ENCODE measurements at regions not wholly inside any gene's neighbourhood (a gene's known extent, or its start where the extent isn't known, plus 50 kb on each side); places are given as distances from the start of the nearest gene placed in this dataset.

DNA sequence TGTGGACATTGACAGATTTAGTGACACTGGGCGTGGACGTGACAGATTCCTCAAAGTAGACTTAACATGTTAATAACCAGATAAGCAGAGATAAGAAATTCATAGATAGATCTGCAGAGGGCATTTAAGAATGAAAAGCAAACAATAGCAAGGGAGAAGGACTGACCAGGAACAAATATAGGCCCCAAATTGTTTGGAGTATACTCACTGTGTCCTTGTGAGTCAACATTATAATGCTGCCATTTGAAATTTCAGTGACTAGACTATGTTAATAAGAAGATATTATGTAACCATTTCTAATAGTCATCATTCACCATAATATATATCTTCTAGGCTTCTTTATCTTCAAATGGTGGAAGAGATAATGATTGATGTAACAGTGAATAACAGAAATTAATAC is 78.1 kb upstream of the SLC38A11 start:
- DNase-seq = no peak

DNA sequence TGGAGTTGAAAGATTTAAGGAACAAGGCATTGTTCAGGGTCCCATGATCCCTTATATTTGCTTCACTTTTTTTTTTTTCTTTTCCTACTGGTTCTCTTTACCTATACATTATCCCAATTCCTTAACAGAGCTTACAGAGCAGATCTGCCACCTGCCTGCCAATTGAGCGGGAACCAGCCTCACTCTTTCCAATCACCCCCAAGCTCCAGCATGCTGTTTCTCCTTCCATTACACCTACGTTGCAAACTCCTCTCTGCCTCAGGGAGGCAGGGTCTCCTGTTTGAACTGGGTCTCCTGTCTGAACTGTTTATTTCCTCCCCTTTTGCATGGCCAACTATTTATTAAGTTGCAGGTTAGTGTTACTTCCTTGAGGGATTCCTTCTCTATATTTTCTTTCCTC is 77.2 kb upstream of the SLC38A11 start:
- no peak for DNase-seq

DNA sequence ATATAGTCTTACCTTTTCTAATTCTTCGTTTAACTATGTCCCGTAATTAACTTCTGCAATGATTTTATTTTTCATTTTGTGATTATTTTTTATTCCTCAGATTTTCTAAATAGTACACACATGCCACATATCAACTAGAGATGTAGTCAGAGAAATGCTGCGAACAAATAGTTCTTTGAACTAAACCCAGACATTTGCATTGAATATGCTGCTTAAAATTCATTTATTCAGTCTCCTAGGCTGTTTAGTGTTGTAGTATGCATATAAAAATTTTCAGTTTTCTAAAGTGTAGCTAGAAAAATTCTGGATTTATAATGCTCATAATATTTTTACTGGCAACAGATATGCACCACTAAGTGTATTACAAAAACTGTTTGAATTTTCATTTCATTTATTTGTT is 68.9 kb upstream of the SLC38A11 start:
- DNase-seq = no peak

DNA sequence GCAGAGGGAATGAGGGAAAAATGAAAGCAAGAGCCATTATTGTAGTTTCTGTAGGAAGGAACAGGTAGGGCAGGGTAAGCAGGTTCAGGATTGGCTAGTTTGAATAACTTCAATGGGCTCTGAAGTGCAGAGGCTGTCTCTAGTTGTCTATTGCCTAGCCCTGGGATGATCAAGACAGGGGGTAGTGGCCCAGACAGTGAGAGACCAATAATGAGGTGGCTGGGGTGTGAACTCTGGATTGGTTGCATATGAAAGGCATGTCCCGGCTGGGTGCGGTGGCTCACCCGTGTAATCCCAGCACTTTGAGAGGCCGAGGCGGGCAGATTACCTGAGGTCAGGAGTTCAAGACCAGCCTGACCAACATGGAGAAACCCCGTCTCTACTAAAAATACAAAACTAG is 67.5 kb upstream of the SLC38A11 start:
- no peak for DNase-seq

DNA sequence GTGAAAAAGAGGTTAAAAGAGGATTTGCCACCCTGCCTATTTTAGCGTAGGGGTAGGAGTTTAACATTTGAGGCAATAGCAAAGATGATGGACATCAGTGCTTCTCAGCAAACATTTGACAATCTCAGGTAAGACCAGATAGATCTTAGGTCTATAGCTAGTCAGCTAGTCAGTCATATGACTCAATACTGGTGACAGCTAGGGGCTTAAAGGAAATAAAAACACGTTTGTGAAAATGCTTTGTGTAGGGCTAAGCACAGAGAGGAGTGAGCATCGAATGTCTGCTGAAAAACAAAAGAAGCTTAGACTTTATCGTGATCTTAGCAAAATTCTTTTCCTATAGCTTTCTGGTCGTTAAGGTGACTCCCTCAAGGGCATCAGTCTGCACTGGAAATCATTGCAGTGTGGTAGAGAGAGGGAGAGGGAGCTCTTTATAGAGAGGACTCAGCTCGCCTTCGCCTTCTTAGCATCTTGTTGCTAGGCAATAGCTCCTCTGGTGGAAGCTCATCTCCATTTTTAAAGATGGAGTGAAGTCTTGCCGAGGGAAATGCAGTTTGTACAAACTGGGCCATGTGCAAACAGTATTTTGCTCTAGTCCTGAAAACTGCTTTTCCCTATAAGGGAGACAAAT is 62.8 kb upstream of the SLC38A11 start:
- no peak for DNase-seq

DNA sequence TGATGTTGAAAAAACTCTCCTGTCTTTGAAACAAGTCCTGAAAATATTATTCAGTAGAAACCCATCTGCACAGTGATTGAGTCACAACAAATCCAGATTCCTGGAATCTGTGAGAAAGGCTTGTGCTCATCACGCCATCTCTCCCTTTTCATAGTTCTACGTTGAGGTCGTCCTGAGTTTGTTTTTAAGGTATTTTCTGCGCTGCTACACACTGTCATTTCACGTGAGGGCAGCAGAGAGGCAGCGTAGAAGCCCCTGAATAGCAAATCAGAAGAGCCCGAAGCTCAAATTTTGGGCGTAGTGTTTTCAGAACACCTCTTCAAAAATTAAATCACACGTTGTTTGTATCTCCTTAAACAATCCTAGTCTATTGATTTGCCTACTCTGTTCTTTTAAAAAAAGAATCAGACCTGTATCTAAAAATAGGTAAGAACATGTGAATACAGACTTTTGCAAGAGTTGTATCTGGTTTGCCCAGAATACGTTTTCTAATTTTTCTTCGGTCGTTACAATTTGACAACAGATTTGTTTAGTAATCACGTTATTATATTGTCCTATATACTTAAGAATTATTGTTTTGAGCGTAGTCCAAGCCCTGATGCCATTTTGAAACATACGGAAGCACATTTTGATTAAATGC is 61.6 kb upstream of the SLC38A11 start:
- DNase-seq = no peak

DNA sequence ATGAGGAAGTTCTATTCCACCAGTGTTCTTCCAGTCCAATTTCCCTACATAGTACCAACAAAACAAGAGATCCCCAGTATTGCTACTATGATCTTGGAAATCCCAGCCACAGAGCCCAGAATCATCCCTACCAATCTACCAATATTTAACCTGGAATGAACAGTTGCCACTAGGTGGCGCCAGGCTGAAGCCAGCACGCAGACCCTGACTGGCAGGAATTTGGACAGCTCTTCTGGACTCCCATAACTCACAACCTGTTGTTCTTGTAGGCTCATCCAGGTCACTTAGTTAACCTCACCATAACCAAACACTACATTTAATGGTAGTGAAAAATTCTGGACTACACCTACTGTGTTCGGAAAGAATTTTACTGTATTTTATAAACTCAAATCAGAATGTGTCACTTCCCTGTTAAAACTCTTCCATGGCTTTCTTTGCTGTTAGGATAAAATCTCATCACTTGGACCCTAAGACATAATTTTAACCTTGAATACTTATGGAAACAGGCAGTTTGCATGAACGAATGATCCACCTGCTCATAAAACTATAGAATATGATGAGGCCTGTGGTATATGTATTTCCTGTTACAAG is 59.8 kb upstream of the SLC38A11 start:
- peak; percentile 48 for DNase-seq

DNA sequence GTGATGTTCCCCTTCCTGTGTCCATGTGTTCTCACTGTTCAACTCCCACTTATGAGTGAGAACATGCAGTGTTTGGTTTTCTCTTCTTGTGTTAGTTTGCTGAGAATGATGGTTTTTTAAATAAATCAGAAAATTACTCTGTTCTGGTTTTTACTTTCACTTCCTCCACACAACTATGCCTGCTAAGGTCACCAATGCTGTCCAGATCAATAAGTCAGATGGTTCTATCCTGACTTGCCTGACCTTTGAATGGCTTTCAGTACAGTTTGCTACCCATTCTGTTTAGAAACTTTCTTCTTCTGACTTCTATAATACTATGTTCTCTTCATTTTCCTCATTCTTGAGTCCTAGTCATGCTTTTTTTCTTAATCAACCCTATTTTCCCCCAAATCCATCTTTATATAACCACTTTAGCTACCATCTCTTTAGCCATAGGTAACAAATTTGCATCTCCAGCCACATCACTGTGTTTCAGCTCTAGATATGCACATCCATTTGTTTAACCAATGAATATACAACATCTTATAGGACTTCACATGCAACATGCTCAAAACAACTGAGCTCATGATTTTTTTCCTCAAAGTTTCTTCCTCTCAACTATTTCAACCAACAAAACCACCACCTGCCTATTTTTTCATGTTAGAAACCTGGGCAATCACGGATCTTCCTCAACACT is 58.8 kb upstream of the SLC38A11 start:
- DNase-seq = no peak

DNA sequence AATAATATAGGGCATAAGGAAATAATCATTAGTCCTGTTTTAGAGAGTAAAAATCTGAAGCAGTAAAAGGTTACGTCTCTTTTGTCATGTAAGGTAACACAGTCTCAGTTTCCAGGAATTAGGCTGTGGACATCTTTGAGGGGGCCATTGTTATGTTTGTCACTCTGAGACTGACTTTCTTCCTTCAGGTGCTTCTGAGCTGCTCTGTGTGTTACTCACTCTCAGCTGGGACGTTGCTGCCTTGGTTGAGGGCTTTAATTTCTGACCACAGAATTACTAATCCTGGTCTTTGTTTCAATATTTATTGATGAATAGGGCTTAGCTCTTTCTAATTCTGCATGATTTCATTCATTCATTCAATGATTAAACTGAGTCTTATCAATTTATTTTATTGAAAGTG is 55.9 kb upstream of the SLC38A11 start:
- DNase-seq = no peak

DNA sequence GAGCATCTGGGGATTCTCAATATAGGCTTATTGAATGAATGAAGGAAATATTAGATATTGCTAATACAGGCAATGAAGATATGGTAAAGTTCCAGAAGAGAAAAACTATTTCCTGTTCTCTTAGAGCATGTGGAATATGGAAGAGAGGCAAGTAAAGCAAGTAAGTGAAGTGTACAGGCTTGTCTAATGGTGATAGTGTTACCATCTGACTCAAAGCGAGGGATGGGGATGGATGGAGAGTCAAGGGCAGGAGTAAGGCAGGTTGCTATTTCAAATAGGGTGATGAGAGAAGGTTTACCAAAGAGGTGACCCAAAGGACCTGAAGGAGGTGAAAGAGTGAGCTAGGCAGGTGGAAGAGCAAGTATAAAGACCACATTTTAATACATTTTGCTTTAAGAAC is 55.2 kb upstream of the SLC38A11 start:
- DNase-seq = no peak

DNA sequence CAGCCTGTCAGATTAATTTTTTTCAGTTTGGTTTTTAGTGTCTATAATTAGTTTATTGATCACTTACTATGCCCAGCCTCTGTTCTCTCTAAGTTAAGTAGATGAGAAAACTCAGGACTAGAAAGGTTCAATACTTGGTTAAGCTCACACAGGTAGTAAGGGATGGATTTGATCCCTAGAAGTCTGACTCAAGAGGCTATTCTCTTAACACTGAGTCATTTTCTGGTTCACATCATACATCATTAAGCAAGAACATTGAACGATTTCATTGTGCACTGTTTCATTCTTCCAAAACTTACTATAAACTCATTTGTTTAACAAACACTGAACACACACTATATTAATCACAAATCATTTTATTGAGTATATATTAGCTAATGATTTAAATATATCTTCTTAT is 54.1 kb upstream of the SLC38A11 start:
- DNase-seq = no peak

DNA sequence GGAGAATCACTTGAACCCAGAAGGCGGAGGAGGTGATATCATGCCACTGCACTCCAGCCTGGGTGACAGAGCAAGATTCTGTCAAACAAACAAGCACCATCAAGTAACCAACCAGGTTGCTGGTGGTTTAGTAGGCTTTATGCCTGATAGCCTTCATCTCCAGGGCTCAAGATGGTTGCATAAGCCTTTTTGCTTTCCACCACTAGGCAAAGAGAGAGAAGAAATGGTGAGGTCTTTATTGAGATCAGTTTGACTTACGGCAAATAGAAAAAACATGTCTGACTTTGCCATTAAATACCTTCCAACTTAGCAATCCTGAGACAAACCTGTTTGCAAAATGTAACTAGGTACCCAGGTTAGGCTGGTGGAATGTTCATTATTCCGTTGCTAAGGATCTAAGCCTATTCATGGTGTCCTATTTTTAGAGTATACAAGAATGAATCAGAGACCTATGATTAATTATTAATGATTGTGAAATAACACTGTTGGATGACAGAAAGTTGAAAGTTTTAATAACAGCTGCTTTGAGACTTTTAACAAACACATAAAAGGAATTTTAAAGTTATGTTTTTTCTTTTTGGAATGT is 53.5 kb upstream of the SLC38A11 start:
- no peak for DNase-seq

DNA sequence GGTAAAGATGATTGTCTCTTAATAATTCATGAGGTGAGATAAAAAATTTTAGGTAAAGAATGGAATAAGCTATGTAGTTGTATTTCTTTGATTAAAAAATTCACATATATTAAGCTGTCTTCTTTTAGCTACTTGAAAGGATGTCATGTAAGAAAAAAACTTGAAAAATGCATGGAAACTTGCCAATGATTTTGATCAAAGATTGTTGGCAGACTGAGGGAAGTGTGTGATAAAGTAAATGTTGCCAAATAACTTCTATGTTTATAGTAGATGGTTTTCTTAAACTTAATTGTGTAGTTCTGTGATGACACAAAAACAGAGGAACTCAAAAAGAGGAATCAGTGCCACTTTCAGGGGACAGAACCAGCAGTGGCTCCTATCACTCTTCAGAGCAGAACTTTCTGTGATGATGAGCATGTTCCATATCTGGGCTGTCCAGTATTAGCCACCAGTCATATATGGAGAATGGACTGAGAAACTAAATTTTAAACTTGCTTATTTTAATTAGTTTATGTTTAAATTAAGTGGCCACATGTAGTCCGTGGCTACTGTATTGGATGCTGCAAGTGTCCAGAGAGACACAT is 51.9 kb upstream of the SLC38A11 start:
- DNase-seq = no peak

Data from stimulated activated CD4-positive, alpha-beta T cell treated with anti-CD3 and anti-CD28 coated beads, Interleukin-12 subunit alpha, Interleukin-12 subunit beta, amount 100 ng/mL, for 4 hours (primary cell).